ENCODE measurements at regions not wholly inside any gene's neighbourhood (a gene's known extent, or its start where the extent isn't known, plus 50 kb on each side); places are given as distances from the start of the nearest gene placed in this dataset.

GRCh38 chrX:127574829-127575228 is 477.4 kb downstream of the ACTRT1 start (continued):
- TF ChIP-seq, protein P1, sequence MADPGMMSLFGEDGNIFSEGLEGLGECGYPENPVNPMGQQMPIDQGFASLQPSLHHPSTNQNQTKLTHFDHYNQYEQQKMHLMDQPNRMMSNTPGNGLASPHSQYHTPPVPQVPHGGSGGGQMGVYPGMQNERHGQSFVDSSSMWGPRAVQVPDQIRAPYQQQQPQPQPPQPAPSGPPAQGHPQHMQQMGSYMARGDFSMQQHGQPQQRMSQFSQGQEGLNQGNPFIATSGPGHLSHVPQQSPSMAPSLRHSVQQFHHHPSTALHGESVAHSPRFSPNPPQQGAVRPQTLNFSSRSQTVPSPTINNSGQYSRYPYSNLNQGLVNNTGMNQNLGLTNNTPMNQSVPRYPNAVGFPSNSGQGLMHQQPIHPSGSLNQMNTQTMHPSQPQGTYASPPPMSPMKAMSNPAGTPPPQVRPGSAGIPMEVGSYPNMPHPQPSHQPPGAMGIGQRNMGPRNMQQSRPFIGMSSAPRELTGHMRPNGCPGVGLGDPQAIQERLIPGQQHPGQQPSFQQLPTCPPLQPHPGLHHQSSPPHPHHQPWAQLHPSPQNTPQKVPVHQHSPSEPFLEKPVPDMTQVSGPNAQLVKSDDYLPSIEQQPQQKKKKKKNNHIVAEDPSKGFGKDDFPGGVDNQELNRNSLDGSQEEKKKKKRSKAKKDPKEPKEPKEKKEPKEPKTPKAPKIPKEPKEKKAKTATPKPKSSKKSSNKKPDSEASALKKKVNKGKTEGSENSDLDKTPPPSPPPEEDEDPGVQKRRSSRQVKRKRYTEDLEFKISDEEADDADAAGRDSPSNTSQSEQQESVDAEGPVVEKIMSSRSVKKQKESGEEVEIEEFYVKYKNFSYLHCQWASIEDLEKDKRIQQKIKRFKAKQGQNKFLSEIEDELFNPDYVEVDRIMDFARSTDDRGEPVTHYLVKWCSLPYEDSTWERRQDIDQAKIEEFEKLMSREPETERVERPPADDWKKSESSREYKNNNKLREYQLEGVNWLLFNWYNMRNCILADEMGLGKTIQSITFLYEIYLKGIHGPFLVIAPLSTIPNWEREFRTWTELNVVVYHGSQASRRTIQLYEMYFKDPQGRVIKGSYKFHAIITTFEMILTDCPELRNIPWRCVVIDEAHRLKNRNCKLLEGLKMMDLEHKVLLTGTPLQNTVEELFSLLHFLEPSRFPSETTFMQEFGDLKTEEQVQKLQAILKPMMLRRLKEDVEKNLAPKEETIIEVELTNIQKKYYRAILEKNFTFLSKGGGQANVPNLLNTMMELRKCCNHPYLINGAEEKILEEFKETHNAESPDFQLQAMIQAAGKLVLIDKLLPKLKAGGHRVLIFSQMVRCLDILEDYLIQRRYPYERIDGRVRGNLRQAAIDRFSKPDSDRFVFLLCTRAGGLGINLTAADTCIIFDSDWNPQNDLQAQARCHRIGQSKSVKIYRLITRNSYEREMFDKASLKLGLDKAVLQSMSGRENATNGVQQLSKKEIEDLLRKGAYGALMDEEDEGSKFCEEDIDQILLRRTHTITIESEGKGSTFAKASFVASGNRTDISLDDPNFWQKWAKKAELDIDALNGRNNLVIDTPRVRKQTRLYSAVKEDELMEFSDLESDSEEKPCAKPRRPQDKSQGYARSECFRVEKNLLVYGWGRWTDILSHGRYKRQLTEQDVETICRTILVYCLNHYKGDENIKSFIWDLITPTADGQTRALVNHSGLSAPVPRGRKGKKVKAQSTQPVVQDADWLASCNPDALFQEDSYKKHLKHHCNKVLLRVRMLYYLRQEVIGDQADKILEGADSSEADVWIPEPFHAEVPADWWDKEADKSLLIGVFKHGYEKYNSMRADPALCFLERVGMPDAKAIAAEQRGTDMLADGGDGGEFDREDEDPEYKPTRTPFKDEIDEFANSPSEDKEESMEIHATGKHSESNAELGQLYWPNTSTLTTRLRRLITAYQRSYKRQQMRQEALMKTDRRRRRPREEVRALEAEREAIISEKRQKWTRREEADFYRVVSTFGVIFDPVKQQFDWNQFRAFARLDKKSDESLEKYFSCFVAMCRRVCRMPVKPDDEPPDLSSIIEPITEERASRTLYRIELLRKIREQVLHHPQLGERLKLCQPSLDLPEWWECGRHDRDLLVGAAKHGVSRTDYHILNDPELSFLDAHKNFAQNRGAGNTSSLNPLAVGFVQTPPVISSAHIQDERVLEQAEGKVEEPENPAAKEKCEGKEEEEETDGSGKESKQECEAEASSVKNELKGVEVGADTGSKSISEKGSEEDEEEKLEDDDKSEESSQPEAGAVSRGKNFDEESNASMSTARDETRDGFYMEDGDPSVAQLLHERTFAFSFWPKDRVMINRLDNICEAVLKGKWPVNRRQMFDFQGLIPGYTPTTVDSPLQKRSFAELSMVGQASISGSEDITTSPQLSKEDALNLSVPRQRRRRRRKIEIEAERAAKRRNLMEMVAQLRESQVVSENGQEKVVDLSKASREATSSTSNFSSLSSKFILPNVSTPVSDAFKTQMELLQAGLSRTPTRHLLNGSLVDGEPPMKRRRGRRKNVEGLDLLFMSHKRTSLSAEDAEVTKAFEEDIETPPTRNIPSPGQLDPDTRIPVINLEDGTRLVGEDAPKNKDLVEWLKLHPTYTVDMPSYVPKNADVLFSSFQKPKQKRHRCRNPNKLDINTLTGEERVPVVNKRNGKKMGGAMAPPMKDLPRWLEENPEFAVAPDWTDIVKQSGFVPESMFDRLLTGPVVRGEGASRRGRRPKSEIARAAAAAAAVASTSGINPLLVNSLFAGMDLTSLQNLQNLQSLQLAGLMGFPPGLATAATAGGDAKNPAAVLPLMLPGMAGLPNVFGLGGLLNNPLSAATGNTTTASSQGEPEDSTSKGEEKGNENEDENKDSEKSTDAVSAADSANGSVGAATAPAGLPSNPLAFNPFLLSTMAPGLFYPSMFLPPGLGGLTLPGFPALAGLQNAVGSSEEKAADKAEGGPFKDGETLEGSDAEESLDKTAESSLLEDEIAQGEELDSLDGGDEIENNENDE (IDR thresholded peaks at IDR 0.05; ENCODE audit: insufficient replicate concordance, low read length) = no peak
